ENCODE measurements at regions not wholly inside any gene's neighbourhood (a gene's known extent, or its start where the extent isn't known, plus 50 kb on each side); places are given as distances from the start of the nearest gene placed in this dataset.
"Not testable (repeated sequence)": the region's sequence is repeated elsewhere in the genome, so short reads cannot be mapped to it uniquely, and the experiment has no call there.

- H4K20me1 ChIP-seq (ENCODE audit: insufficient read depth), result no peaks in the 10 kb centered on the region
- no peaks in the 10 kb centered on the region for H3K36me3 ChIP-seq (ENCODE audit: insufficient read depth)
- no peaks in the 10 kb centered on the region for H3K27me3 ChIP-seq (ENCODE audit: insufficient read depth, low read depth)
- H3K4me1 ChIP-seq (ENCODE audit: low read depth, poor library complexity, severe bottlenecking), result no peaks in the 10 kb centered on the region
- no peak overlapping the region for H3K4me3 ChIP-seq (IDR thresholded peaks at IDR 0.05; ENCODE audit: insufficient read depth, low read depth, low read length)
- no peak for TF ChIP-seq CTCF (conservative IDR thresholded peaks at IDR 0.05; ENCODE audit: low read depth, low read length)
- H3K79me2 ChIP-seq (ENCODE audit: insufficient read depth, low read depth), result no peaks in the 10 kb centered on the region
- H3K27ac ChIP-seq, result no peak overlapping the region
- no peak overlapping the region for H3K4me2 ChIP-seq
- no peak overlapping the region for H3K9ac ChIP-seq
- H2AFZ ChIP-seq (ENCODE audit: low read depth), result no peak overlapping the region
Measured at GRCh38 chr5:28305891-28306290, 1267.5 kb upstream of the CDH9 start.

DNA sequence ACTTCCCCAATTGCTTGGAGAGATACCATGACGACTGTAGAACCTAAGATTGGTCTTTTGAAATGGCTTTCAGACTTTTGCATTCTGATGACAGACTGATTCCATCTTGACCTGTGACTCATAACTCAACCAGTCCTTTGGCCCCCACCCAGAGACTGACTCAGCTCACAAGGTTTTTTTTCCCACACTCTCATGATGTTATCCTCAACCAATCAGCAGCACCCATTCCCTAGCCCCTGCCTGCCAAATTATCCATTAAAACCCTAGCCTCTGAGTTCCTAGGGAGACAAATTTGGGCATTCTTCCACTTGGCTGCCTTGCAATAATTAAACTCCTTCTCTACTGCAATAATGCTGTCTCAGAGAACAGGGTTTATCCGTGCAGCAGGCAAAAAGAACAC lies 1263.3 kb upstream of the CDH9 start:
- no peaks in the 10 kb centered on the region for H3K36me3 ChIP-seq (ENCODE audit: insufficient read depth)
- no peaks in the 10 kb centered on the region for H3K27me3 ChIP-seq (ENCODE audit: insufficient read depth, low read depth)
- no peak overlapping the region for H3K4me2 ChIP-seq
- H4K20me1 ChIP-seq (ENCODE audit: insufficient read depth), result no peaks in the 10 kb centered on the region
- H2AFZ ChIP-seq (ENCODE audit: low read depth), result no peak overlapping the region
- no peak overlapping the region for H3K27ac ChIP-seq
- H3K4me3 ChIP-seq (IDR thresholded peaks at IDR 0.05; ENCODE audit: insufficient read depth, low read depth, low read length), result no peak overlapping the region
- H3K79me2 ChIP-seq (ENCODE audit: insufficient read depth, low read depth), result no peaks in the 10 kb centered on the region
- H3K4me1 ChIP-seq (ENCODE audit: low read depth, poor library complexity, severe bottlenecking), result no peaks in the 10 kb centered on the region
- no peak overlapping the region for H3K9ac ChIP-seq
- TF ChIP-seq CTCF (conservative IDR thresholded peaks at IDR 0.05; ENCODE audit: low read depth, low read length), result no peak

DNA sequence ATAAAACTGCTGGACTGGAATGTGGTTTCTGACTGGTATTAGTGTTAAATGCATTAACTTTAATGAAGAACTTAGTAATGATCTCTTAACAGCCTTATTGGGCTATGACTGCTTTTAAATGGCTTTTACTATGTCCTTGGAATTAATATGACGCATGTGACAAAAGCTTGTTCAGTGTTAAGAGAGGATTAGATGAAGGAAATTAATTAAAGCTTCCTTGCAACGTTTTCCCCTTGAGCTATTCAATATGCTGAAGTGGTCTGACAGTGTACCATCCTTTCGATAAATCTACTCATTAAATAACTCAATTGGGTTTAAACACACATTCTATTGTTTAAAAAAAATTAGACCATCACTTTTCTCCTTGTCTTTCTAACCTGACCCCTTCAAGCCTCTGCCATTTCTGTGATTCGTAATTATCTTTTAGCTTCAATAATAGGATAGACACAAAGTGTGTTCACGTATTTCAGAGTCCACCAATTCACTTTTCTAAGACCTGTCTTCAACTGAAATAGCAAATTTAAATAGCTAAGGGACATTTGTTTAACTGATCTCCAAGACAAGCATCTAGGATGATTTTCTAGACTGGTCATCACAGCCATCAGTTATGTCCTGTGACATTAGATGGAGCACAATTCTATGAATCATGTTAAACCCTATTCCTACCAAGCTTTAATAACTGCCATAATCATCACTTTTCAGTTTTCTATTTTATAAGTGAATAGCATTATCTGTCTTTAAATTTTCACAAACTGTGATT lies 1258.0 kb upstream of the CDH9 start:
- TF ChIP-seq CTCF (conservative IDR thresholded peaks at IDR 0.05; ENCODE audit: low read depth, low read length), result no peak
- Histone ChIP-seq H3K4me2 (no peak overlapping the region), H4K20me1 (ENCODE audit: insufficient read depth) (no peaks in the 10 kb centered on the region), H3K79me2 (ENCODE audit: insufficient read depth, low read depth) (no peaks in the 10 kb centered on the region), H3K27me3 (ENCODE audit: insufficient read depth, low read depth) (no peaks in the 10 kb centered on the region), H2AFZ (ENCODE audit: low read depth) (no peak overlapping the region), H3K4me1 (ENCODE audit: low read depth, poor library complexity, severe bottlenecking) (no peaks in the 10 kb centered on the region), H3K27ac (no peak overlapping the region), H3K36me3 (ENCODE audit: insufficient read depth) (no peaks in the 10 kb centered on the region), H3K9ac (no peak overlapping the region), H3K4me3 (IDR thresholded peaks at IDR 0.05; ENCODE audit: insufficient read depth, low read depth, low read length) (no peak overlapping the region)

DNA sequence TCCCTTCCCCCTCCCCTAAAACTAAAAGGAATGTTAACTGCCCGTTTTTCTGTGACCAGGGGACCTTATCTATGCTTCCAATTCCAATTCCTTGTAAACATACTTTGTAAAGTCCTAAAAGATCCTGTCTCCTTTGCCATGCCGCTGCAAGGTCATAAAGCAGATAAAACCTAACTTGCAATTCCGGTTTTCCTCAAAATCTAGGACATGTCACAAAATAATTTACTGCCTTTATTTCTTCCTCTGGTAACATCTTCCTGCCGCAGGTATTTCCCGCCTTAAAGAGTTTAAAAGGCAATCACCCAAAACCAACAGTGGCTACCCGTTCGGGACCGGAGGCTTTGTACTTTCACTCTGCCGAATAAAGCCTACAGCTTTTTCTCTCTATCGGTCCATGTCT lies 1248.6 kb upstream of the CDH9 start:
- H2AFZ ChIP-seq (ENCODE audit: low read depth); H3K27me3 ChIP-seq (ENCODE audit: insufficient read depth, low read depth): not testable (repeated sequence)

DNA sequence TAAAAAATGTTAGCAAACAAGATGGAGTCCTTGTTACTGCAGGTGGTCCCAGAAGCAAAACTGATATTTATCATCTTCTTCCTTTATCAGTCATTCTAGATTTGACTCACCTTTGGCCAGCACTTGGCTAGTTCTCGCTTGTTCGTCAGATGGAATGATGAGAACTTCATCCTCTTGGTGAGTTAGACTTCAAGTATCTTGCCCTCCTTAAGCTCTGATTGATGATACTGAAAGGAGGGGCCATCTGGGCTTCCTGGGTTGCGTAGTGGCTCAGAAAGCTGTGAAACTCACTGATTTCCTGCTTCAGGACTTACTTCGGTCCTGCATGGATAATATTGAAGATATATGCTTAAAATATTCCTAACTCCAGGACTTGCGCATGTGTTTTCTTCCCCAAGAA lies 1248.2 kb upstream of the CDH9 start:
- no peak for TF ChIP-seq CTCF (conservative IDR thresholded peaks at IDR 0.05; ENCODE audit: low read depth, low read length)
- no peaks in the 10 kb centered on the region for H4K20me1 ChIP-seq (ENCODE audit: insufficient read depth)

More for the DNA sequence above, 1248.6 kb upstream of the CDH9 start:
- not testable (repeated sequence) for H3K27ac ChIP-seq; H3K79me2 ChIP-seq (ENCODE audit: insufficient read depth, low read depth); H3K4me1 ChIP-seq (ENCODE audit: low read depth, poor library complexity, severe bottlenecking); H3K4me3 ChIP-seq (IDR thresholded peaks at IDR 0.05; ENCODE audit: insufficient read depth, low read depth, low read length); H3K36me3 ChIP-seq (ENCODE audit: insufficient read depth); H4K20me1 ChIP-seq (ENCODE audit: insufficient read depth); H3K4me2 ChIP-seq; H3K9ac ChIP-seq

More for the DNA sequence above, 1248.2 kb upstream of the CDH9 start:
- H3K4me1 ChIP-seq (ENCODE audit: low read depth, poor library complexity, severe bottlenecking), result no peaks in the 10 kb centered on the region
- no peak overlapping the region for H2AFZ ChIP-seq (ENCODE audit: low read depth)
- H3K79me2 ChIP-seq (ENCODE audit: insufficient read depth, low read depth), result no peaks in the 10 kb centered on the region
- no peaks in the 10 kb centered on the region for H3K27me3 ChIP-seq (ENCODE audit: insufficient read depth, low read depth)
- H3K4me3 ChIP-seq (IDR thresholded peaks at IDR 0.05; ENCODE audit: insufficient read depth, low read depth, low read length), result no peak overlapping the region
- no peak overlapping the region for H3K4me2 ChIP-seq
- no peak overlapping the region for H3K9ac ChIP-seq
- no peaks in the 10 kb centered on the region for H3K36me3 ChIP-seq (ENCODE audit: insufficient read depth)
- no peak overlapping the region for H3K27ac ChIP-seq
